ENCODE measurements at regions not wholly inside any gene's neighbourhood (a gene's known extent, or its start where the extent isn't known, plus 50 kb on each side); places are given as distances from the start of the nearest gene placed in this dataset.

- TF ChIP-seq CTCF (IDR thresholded peaks at IDR 0.05), result no peak
- TF ChIP-seq POLR2A (IDR thresholded peaks at IDR 0.05), result no peak
- TF ChIP-seq EP300 (IDR thresholded peaks at IDR 0.05; ENCODE audit: low read depth), result no peak
- TF ChIP-seq POLR2AphosphoS5 (IDR thresholded peaks at IDR 0.05), result no peak
These were observed 141.6 kb downstream of the UBE2E3 start for GRCh38 chr2:181121996-181122395.
